Posterior vena cava (tissue), 2 donors: ENCODE measurements at regions not wholly inside any gene's neighbourhood (a gene's known extent, or its start where the extent isn't known, plus 50 kb on each side); places are given as distances from the start of the nearest gene placed in this dataset.

Experiments
- DNase-seq: peaks from one replicate; pipeline ENCODE4 v3.0.0-alpha.2; 2020; ENCODE audit warnings: low spot score
- intact Hi-C, 2 donors: fragments of 100-400 bp; cut with DNase I; formaldehyde crosslinking; loops; one replicate each; pipeline versions ENCODE4 v1.14.1 to v1.14.2; 2022 to 2023
- donor health status: DM: yes; HTN: yes; CAD: no.
- donor health status: DM: yes; HTN: yes; CAD: no.

GRCh38 chr17:13735444-13735843 is 133.7 kb upstream of the HS3ST3A1 start:
- DNase-seq = no peak
- intact Hi-C loops = no loop called here

- intact Hi-C loops = no loop called here
- no peak for DNase-seq
Observed at GRCh38 chr17:13735861-13736260, 134.1 kb upstream of the HS3ST3A1 start.

DNA sequence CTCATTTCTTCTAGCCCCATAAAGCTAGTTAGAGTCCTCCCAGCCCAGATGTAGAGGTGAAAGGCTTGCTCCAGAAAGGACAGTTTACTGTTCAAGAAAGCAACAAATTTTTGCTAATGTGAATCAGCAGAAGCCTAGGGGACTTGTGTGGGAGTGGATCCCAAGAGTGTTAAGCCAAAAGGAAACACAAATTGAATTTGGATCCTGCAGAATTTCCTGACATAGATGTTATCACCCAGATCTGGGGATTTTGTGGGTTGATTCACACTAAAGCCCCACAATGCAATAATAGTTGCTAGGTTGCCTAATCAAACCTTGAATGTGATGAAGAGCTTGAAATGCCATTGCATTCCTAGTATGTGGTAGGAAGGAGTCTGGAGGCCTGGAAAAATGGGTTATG is 135.2 kb upstream of the HS3ST3A1 start:
- no peak for DNase-seq

DNA sequence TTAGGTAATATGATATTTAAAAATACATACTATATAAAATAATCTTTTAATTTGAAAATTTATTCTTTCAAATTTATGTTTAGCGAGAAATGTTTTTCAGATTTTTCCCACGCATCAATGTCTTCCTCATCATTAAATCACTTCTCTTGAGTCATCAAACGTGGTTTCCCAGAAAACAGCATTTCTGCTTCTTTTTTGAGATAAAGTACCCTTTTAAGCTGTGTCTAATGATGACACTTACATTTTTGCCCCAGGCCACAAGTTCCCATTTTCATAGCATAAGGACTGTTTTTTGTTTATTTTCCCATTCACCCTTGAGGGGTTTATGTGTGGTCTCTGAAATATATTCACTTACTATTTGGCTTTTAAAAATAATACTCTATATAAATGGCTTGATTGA is 139.0 kb upstream of the HS3ST3A1 start:
- no peak for DNase-seq
- intact Hi-C loops = no loop called here

More for the DNA sequence above, 135.2 kb upstream of the HS3ST3A1 start:
- intact Hi-C loops = no loop called here

GRCh38 chr17:13741744-13742143 is 140.0 kb upstream of the HS3ST3A1 start:
- no peak for DNase-seq
- intact Hi-C loops = no loop called here

GRCh38 chr17:13743906-13744305 is 142.2 kb upstream of the HS3ST3A1 start:
- intact Hi-C loops = no loop called here

GRCh38 chr17:13746404-13746803 is 144.7 kb upstream of the HS3ST3A1 start:
- DNase-seq = no peak
- intact Hi-C loops = no loop called here

More at GRCh38 chr17:13743906-13744305, 142.2 kb upstream of the HS3ST3A1 start:
- DNase-seq = no peak

GRCh38 chr17:13749166-13749890 is 147.6 kb upstream of the HS3ST3A1 start:
- intact Hi-C loops = no loop called here
- no peak for DNase-seq

- intact Hi-C loops = no loop called here
- DNase-seq = no peak
Observed at GRCh38 chr17:13749891-13750235, 148.1 kb upstream of the HS3ST3A1 start.

- no peak for DNase-seq
- intact Hi-C loops = no loop called here
Observed at GRCh38 chr17:13750816-13751793, 149.4 kb upstream of the HS3ST3A1 start.

- no peak for DNase-seq
- intact Hi-C loops = no loop called here
Observed at GRCh38 chr17:13753154-13753553, 151.4 kb upstream of the HS3ST3A1 start.

DNA sequence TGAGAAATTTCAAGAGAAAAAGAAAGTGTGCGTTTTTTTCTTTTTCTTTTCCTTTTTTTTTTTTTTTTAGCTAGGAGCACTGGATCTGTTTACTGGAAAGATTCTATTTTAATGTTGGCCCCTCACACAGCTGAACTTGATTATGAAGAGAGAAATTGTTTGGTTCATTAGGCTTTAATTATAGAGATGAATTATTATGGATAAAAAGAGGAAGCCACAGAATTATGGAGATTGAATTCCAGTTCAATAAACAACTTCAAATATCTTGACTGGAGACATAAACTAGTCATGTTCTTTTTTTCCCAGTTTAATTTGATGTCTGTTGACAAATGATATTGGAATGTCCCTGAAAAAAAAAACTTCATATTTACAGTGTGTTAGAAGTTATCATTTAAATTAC is 152.0 kb upstream of the HS3ST3A1 start:
- no peak for DNase-seq
- intact Hi-C loops = no loop called here

- DNase-seq = no peak
- intact Hi-C loops = no loop called here
Observed at GRCh38 chr17:13755851-13756250, 154.1 kb upstream of the HS3ST3A1 start.

- intact Hi-C loops = no loop called here
- DNase-seq = no peak
Observed at GRCh38 chr17:13756763-13757162, 155.0 kb upstream of the HS3ST3A1 start.

GRCh38 chr17:13757871-13758270 is 156.1 kb upstream of the HS3ST3A1 start:
- no peak for DNase-seq
- intact Hi-C loops = no loop called here

DNA sequence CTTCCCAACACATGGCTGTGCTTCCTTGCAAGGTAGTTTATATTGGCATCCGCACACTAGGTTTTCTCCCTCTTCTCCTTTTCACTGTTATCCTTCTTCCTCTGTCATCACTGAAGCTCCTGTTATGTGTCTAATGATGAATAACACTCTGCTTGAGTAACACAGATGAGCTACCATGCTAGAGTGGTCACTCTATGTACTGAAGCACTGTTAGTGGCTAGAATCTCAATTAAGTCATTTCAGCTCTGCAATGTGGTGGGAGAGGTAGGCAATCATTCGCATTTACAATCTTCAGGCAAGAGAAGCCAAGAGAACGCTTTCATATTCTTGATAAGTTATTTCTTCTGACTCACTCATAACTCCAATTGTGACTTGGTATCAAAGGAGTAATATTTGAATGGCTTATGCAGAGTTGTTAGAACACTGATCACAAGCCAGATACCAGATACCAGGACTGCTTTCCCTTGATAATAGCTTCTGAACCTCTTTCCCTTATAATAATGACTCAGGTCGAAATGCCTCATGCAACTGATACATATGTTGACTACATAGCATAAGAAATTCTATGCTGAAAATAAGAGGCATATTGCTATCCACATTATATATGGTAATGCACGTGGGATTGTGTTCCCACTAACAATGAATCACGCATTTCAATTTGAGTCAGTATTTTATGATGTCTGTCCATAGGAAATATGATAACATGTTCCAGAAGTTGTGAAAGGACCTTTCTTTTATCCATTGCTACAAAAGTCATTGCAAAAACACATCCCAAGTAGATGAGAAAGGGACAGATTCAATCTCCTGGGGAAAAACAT is 158.0 kb upstream of the HS3ST3A1 start:
- no peak for DNase-seq
- intact Hi-C loops = no loop called here

- DNase-seq = no peak
Observed at GRCh38 chr17:13761038-13761603, 159.4 kb upstream of the HS3ST3A1 start.

GRCh38 chr17:13765701-13766100 is 164.0 kb upstream of the HS3ST3A1 start:
- DNase-seq = no peak
- intact Hi-C loops = no loop called here

More at GRCh38 chr17:13761038-13761603, 159.4 kb upstream of the HS3ST3A1 start:
- intact Hi-C loops = no loop called here

GRCh38 chr17:13770702-13771101 is 169.0 kb upstream of the HS3ST3A1 start:
- DNase-seq = no peak
- intact Hi-C loops = no loop called here
